SK-N-MC (cell line): ENCODE measurements at regions not wholly inside any gene's neighbourhood (a gene's known extent, or its start where the extent isn't known, plus 50 kb on each side); places are given as distances from the start of the nearest gene placed in this dataset.
"Not testable (repeated sequence)": the region's sequence is repeated elsewhere in the genome, so short reads cannot be mapped to it uniquely, and the experiment has no call there.

Source experiments
- DNase-seq: peaks from one replicate; pipeline ENCODE4 v3.0.0-alpha.2; 2011; ENCODE audit warnings: low read depth, low spot score
- H3K27ac ChIP-seq: fragments of 200-600 bp; sonication (generic); 2 replicates; pipeline ENCODE4 v1.5.1; 2016; ENCODE audit warnings: mixed run types
- H3K36me3 ChIP-seq: fragments of 200-600 bp; sonication (generic); 2 replicates; pipeline ENCODE4 v1.6.1; 2017; ENCODE audit warnings: antibody characterized with exemption, low read length, mixed read lengths; ENCODE audit not compliant: insufficient read depth
- H3K4me3 ChIP-seq: fragments of 200-600 bp; sonication (generic); 2 replicates; pipeline ENCODE4 v1.5.1; 2016
- H3K9ac ChIP-seq: fragments of 200-600 bp; sonication (generic); 2 replicates; pipeline ENCODE4 v1.8.0; 2017; ENCODE audit warnings: mixed run types, mixed read lengths; ENCODE audit not compliant: insufficient read length
- H3K9me3 ChIP-seq: fragments of 200-600 bp; sonication (generic); 2 replicates; pipeline ENCODE4 v1.6.1; 2017; ENCODE audit warnings: low read depth, mild to moderate bottlenecking, antibody characterized with exemption, low read length, moderate library complexity, mixed read lengths
- EZH2 ChIP-seq: fragments of 200-600 bp; sonication (generic); IDR thresholded peaks from one replicate; pipeline ENCODE4 v1.6.1; 2017; ENCODE audit warnings: antibody characterized with exemption
- FOXP2 ChIP-seq: optimal IDR thresholded peaks from 2 replicates; pipeline ENCODE3; 2011; ENCODE audit warnings: mild to moderate bottlenecking, moderate library complexity; ENCODE audit not compliant: insufficient read depth; ENCODE audit errors: extremely low read length, control extremely low read depth
- POLR2AphosphoS5 ChIP-seq: IDR thresholded peaks from 2 replicates; pipeline ENCODE4 v1.6.1; 2012; ENCODE audit warnings: mild to moderate bottlenecking, low read depth, low read length, borderline replicate concordance

- H3K27ac ChIP-seq, H3K9me3 ChIP-seq, H3K9ac ChIP-seq, H3K4me3 ChIP-seq, DNase-seq, H3K36me3 ChIP-seq: not testable (repeated sequence)
These were observed 64.4 kb downstream of the KLRB1 start for GRCh38 chr12:9543341-9543740.

GRCh38 chr12:9542827-9543226, 64.9 kb downstream of the KLRB1 start:
- not testable (repeated sequence) for H3K36me3 ChIP-seq, H3K27ac ChIP-seq, DNase-seq, H3K4me3 ChIP-seq, H3K9me3 ChIP-seq, H3K9ac ChIP-seq

GRCh38 chr12:9515925-9516324, 91.8 kb downstream of the KLRB1 start:
- H3K4me3 ChIP-seq, H3K9me3 ChIP-seq, H3K36me3 ChIP-seq, DNase-seq, H3K27ac ChIP-seq, H3K9ac ChIP-seq: not testable (repeated sequence)

DNA sequence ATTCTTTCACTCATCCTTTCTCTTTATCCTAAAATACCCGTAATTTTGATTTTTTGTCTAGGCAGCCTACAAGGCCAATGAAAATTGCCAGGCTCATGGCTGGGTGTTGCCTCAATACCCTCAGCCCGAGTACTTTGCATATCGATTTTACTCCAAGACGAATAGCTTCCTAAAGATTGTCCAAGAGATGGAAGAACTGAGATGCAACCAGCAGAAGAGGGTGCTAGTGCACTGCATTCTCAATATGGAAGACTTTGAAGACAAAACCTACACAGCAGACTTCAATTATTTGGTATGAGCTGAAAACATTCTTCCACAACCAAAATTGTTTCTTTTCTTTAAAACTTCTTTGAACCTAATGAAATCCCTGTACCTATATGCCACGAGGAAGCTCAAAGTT, 95.0 kb downstream of the KLRB1 start:
- H3K36me3 ChIP-seq, H3K27ac ChIP-seq, H3K4me3 ChIP-seq, H3K9ac ChIP-seq, H3K9me3 ChIP-seq, DNase-seq: not testable (repeated sequence)

- not testable (repeated sequence) for H3K4me3 ChIP-seq, H3K36me3 ChIP-seq, H3K9ac ChIP-seq, H3K9me3 ChIP-seq, H3K27ac ChIP-seq, DNase-seq
These were observed 97.2 kb downstream of the KLRB1 start for GRCh38 chr12:9510392-9511011.

GRCh38 chr12:9509464-9510161, 98.1 kb downstream of the KLRB1 start:
- no peaks in the 10 kb centered on the region for H3K9me3 ChIP-seq
- H3K9ac ChIP-seq = no peak overlapping the region
- H3K4me3 ChIP-seq = no peak overlapping the region
- DNase-seq = no peak
- TF ChIP-seq FOXP2 (no peak), EZH2 (no peak), POLR2AphosphoS5 (no peak)
- no peaks in the 10 kb centered on the region for H3K36me3 ChIP-seq
- H3K27ac ChIP-seq = no peak overlapping the region

DNA sequence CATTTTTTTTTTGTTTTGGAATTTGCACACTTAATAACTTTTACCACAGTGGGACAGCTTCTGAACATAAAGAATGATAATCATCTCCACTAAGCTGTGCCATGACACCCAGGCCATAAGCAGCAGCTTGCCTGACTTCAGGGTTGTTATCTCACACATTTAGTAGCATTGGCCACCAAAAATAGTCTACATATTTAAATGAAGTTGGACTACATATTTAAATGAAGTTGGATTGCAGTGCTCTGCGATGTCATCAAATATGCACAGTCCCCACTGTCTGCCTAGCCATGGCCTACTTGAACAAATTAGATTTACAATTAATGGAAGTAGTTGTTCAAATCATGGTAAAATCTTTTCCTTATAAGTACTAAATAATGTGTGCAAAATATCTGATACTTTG, 101.0 kb downstream of the KLRB1 start:
- DNase-seq = no peak
- H3K4me3 ChIP-seq = no peak overlapping the region
- H3K36me3 ChIP-seq = no peaks in the 10 kb centered on the region
- H3K9me3 ChIP-seq = no peaks in the 10 kb centered on the region
- no peak overlapping the region for H3K27ac ChIP-seq
- TF ChIP-seq FOXP2 (no peak), POLR2AphosphoS5 (no peak), EZH2 (no peak)
- no peak overlapping the region for H3K9ac ChIP-seq

- H3K9ac ChIP-seq, H3K9me3 ChIP-seq, H3K27ac ChIP-seq, H3K4me3 ChIP-seq, H3K36me3 ChIP-seq, DNase-seq: not testable (repeated sequence)
These were observed 104.3 kb downstream of the KLRB1 start for GRCh38 chr12:9503384-9503783.

- H3K36me3 ChIP-seq, DNase-seq, H3K9ac ChIP-seq, H3K27ac ChIP-seq, H3K9me3 ChIP-seq, H3K4me3 ChIP-seq: not testable (repeated sequence)
These were observed 104.9 kb downstream of the KLRB1 start for GRCh38 chr12:9502845-9503244.

DNA sequence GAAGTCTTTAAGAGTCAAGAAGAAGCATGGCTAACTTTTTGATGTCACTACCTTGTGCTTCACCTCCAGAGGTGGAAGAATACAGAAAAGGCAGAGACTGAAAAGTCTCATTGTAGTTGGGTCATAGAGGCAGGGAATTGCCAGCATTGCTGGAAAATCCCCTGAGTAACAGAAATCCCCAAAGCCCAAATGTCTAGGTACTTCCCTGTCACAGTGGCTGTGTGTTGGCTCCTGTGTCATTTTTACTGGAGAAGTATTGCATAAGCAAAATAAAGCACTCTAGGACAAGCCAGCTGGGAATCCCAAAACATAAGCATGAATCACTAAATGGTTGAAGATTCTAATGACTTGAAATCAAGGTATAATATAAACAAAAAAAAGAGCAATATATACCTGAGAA, 114.4 kb downstream of the KLRB1 start:
- not testable (repeated sequence) for H3K27ac ChIP-seq, H3K9ac ChIP-seq, H3K9me3 ChIP-seq, H3K4me3 ChIP-seq, DNase-seq, H3K36me3 ChIP-seq

GRCh38 chr12:9481289-9481688, 126.4 kb downstream of the KLRB1 start:
- not testable (repeated sequence) for H3K9ac ChIP-seq, H3K9me3 ChIP-seq, H3K4me3 ChIP-seq, DNase-seq, H3K27ac ChIP-seq, H3K36me3 ChIP-seq

GRCh38 chr12:9474197-9474596, 133.5 kb downstream of the KLRB1 start:
- H3K36me3 ChIP-seq, H3K9ac ChIP-seq, DNase-seq, H3K4me3 ChIP-seq, H3K9me3 ChIP-seq, H3K27ac ChIP-seq: not testable (repeated sequence)

GRCh38 chr12:9473638-9474037, 134.1 kb downstream of the KLRB1 start:
- H3K9ac ChIP-seq, H3K4me3 ChIP-seq, DNase-seq, H3K36me3 ChIP-seq, H3K9me3 ChIP-seq, H3K27ac ChIP-seq: not testable (repeated sequence)

GRCh38 chr12:9471501-9471900, 136.2 kb downstream of the KLRB1 start:
- not testable (repeated sequence) for H3K4me3 ChIP-seq, DNase-seq, H3K27ac ChIP-seq, H3K9me3 ChIP-seq, H3K9ac ChIP-seq, H3K36me3 ChIP-seq
